Uterus (tissue), 3 donors: ENCODE measurements at regions not wholly inside any gene's neighbourhood (a gene's known extent, or its start where the extent isn't known, plus 50 kb on each side); places are given as distances from the start of the nearest gene placed in this dataset.

Experiments
- DNase-seq, 2 donors: peaks; one replicate each; pipeline ENCODE4 v3.0.0-alpha.2; 2019 to 2020
- H3K27ac ChIP-seq, 2 donors: fragments of 200-600 bp; sonication (generic); 1 replicate in 1 of 2; 2 replicates in 1 of 2; pipeline ENCODE4 v1.5.1; 2016 to 2018
- H3K27me3 ChIP-seq, 2 donors: fragments of 200-600 bp; sonication (generic); one replicate each; pipeline ENCODE4 v1.5.1; 2018 to 2019; ENCODE audit warnings: control low read depth in 1 of 2
- H3K36me3 ChIP-seq, 2 donors: fragments of 200-600 bp; sonication (generic); one replicate each; pipeline ENCODE4 v1.5.1; 2019; ENCODE audit warnings: control low read depth in 1 of 2
- H3K4me1 ChIP-seq, 2 donors: fragments of 200-600 bp; sonication (generic); one replicate each; pipeline ENCODE4 v1.5.1; 2018 to 2019; ENCODE audit warnings: control low read depth in 1 of 2
- H3K4me3 ChIP-seq, 2 donors: fragments of 200-600 bp; sonication (generic); 1 replicate in 1 of 2; 2 replicates in 1 of 2; pipeline ENCODE4 v1.5.1; 2018 to 2019; ENCODE audit warnings: mild to moderate bottlenecking in 1 of 2
- H3K9me3 ChIP-seq, 2 donors: fragments of 200-600 bp; sonication (generic); one replicate each; pipeline ENCODE4 v1.5.1; 2019; ENCODE audit warnings: control low read depth in 1 of 2
- CTCF ChIP-seq, 4 experiments: fragments of 200-600 bp in 2 of 4; fragments of 450-650 bp in 2 of 4; sonication (generic) in 2 of 4; IDR thresholded peaks; one replicate each; pipeline ENCODE4 v1.5.1; 2016 to 2019; ENCODE audit warnings: antibody characterized with exemption in 4 of 4, mild to moderate bottlenecking in 2 of 4, moderate library complexity in 1 of 4
- POLR2A ChIP-seq, 2 donors: fragments of 450-650 bp; IDR thresholded peaks; one replicate each; pipeline ENCODE4 v1.6.1; 2016; ENCODE audit warnings: antibody characterized with exemption in 2 of 2, mild to moderate bottlenecking in 1 of 2, moderate library complexity in 1 of 2
- intact Hi-C: fragments of 100-400 bp; cut with DNase I; formaldehyde crosslinking; loops from one replicate; pipeline ENCODE4 v1.15.1; 2023; ENCODE audit warnings: low total_unique reads
- donor health status: DM: yes; HTN: yes; CAD: no.

GRCh38 chr3:165526367-165526766 is 310.9 kb downstream of the BCHE start:
- intact Hi-C loops, result no loop called here
- TF ChIP-seq POLR2A (IDR thresholded peaks at IDR 0.05) (no peak), CTCF (IDR thresholded peaks at IDR 0.05) (no peak)
- Histone ChIP-seq H3K9me3 (no peaks in the 10 kb centered on the region), H3K36me3 (no peaks in the 10 kb centered on the region), H3K4me3 (no peak overlapping the region), H3K4me1 (no peaks in the 10 kb centered on the region), H3K27me3 (no peaks in the 10 kb centered on the region), H3K27ac (no peak overlapping the region)
- no peak for DNase-seq

- TF ChIP-seq CTCF (IDR thresholded peaks at IDR 0.05) (no peak), POLR2A (IDR thresholded peaks at IDR 0.05) (no peak)
- H3K27ac ChIP-seq, result no peak overlapping the region
- H3K9me3 ChIP-seq, result peaks cover 0 to under 1% of the 10 kb centered on the region in 2 donors
- no peaks in the 10 kb centered on the region for H3K27me3 ChIP-seq
- intact Hi-C loops, result no loop called here
- H3K4me3 ChIP-seq, result no peak overlapping the region
- DNase-seq, result no peak
- no peaks in the 10 kb centered on the region for H3K36me3 ChIP-seq
- no peaks in the 10 kb centered on the region for H3K4me1 ChIP-seq
Measured at GRCh38 chr3:165523801-165524200, 313.4 kb downstream of the BCHE start.

DNA sequence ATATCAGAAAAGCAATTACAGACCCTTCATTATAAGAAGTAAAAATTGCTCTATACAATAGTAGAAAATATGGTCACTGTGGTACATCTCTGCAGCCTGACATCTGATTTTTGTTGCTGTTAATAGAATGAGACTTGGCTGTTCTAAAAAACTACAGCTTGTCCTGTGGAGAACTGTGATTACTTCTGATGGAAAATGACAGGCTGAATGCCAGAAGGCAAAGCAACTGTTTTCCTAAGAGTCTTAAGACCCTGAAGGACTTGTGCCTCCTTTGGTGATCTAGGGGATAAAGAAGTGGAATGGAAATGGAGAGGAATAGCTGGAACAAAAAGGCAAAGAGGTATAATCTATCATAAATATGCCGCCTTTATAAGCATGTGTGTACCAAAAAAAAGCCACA is 314.8 kb downstream of the BCHE start:
- Histone ChIP-seq H3K4me3 (no peak overlapping the region), H3K9me3 (peaks cover 0 to 3% of the 10 kb centered on the region in 2 donors), H3K27ac (no peak overlapping the region), H3K4me1 (no peaks in the 10 kb centered on the region), H3K36me3 (no peaks in the 10 kb centered on the region), H3K27me3 (no peaks in the 10 kb centered on the region)
- no peak for DNase-seq
- TF ChIP-seq POLR2A (IDR thresholded peaks at IDR 0.05), result no peak
- no peak for TF ChIP-seq CTCF (IDR thresholded peaks at IDR 0.05)
- intact Hi-C loops, result no loop called here

DNA sequence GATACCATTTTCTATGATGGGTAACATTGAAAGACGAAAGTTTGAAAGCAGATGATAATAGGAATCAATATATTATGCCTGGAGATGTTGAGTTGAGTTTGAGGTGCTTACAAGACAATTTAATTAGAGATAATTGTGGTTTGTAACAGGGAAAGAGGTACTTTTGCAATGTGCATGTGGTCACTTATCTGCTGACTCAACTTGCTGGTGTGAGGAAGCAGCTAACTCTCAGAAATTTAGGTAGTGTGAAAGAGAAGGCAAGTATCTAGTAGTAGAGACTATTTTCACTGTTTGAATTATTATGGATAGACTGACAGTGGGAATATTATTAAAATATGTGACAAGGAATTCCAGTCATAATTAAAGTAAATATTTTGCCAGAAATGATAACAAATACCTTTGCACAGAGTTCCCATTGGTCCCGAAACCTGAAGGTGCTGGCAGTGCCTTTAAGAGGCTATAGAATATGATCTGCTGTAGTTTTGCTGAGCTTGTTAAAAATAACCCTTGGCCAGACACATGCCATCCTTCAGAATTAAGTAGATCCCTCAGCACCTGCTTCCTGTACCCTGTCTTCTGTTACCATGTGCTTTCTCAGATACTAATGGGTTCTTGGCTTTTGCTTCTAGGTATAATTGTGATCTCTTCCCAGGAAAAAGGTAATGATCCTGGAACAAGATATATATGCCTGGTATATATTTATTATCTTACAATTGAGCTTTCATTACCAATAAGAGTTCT is 315.9 kb downstream of the BCHE start:
- Histone ChIP-seq H3K9me3 (peaks cover 0 to 3% of the 10 kb centered on the region in 2 donors), H3K27ac (no peak overlapping the region), H3K4me3 (no peak overlapping the region), H3K36me3 (no peaks in the 10 kb centered on the region), H3K27me3 (no peaks in the 10 kb centered on the region), H3K4me1 (no peaks in the 10 kb centered on the region)
- TF ChIP-seq CTCF (IDR thresholded peaks at IDR 0.05) (no peak), POLR2A (IDR thresholded peaks at IDR 0.05) (no peak)
- intact Hi-C loops, result no loop called here
- DNase-seq, result no peak

GRCh38 chr3:165519687-165520086 is 317.5 kb downstream of the BCHE start:
- H3K4me3 ChIP-seq, result no peak overlapping the region
- H3K9me3 ChIP-seq, result peaks cover 0 to 3% of the 10 kb centered on the region in 2 donors
- no peak for DNase-seq
- H3K4me1 ChIP-seq, result no peaks in the 10 kb centered on the region
- H3K27ac ChIP-seq, result no peak overlapping the region
- intact Hi-C loops, result no loop called here
- H3K36me3 ChIP-seq, result no peaks in the 10 kb centered on the region
- TF ChIP-seq POLR2A (IDR thresholded peaks at IDR 0.05), result no peak
- H3K27me3 ChIP-seq, result no peaks in the 10 kb centered on the region
